MM.1S (cell line): ENCODE measurements at regions not wholly inside any gene's neighbourhood (a gene's known extent, or its start where the extent isn't known, plus 50 kb on each side); places are given as distances from the start of the nearest gene placed in this dataset.

Experiments used
- DNase-seq: peaks from one replicate; pipeline ENCODE4 v3.0.0-alpha.2; 2015
- H2AFZ ChIP-seq: fragments of 300-600 bp; sonication (generic); 2 replicates; pipeline ENCODE4 v1.6.0; 2016; ENCODE audit warnings: antibody characterized with exemption, low read length
- H3F3A ChIP-seq: fragments of 300-600 bp; sonication (generic); 2 replicates; pipeline ENCODE4 v1.6.1; 2016; ENCODE audit warnings: mild to moderate bottlenecking, antibody characterized with exemption, low read length, moderate library complexity, mixed read lengths; ENCODE audit not compliant: insufficient read depth
- H3K27ac ChIP-seq: fragments of 300-600 bp; sonication (generic); 2 replicates; pipeline ENCODE4 v1.5.1; 2016; ENCODE audit warnings: mild to moderate bottlenecking, low read length
- H3K27me3 ChIP-seq: fragments of 300-600 bp; sonication (generic); replicated peaks from 2 replicates; pipeline ENCODE4 v1.6.0; 2016; ENCODE audit warnings: low read length; ENCODE audit not compliant: insufficient read depth
- H3K36me3 ChIP-seq: fragments of 300-600 bp; sonication (generic); replicated peaks from 2 replicates; pipeline ENCODE4 v1.6.1; 2016; ENCODE audit warnings: mild to moderate bottlenecking, low read length, mixed read lengths; ENCODE audit not compliant: insufficient read depth
- H3K4me1 ChIP-seq: fragments of 300-600 bp; sonication (generic); 2 replicates; pipeline ENCODE4 v1.6.1; 2016; ENCODE audit warnings: low read length, mixed read lengths
- H3K4me2 ChIP-seq: fragments of 300-600 bp; sonication (generic); 2 replicates; pipeline ENCODE4 v1.6.0; 2016; ENCODE audit warnings: low read depth, low read length
- H3K4me3 ChIP-seq: fragments of 300-600 bp; sonication (generic); 2 replicates; pipeline ENCODE4 v1.5.1; 2016; ENCODE audit warnings: low read length, mixed read lengths
- H3K79me2 ChIP-seq: fragments of 300-600 bp; sonication (generic); 2 replicates; pipeline ENCODE4 v1.6.1; 2016; ENCODE audit warnings: mixed run types, low read length, mixed read lengths
- H3K9ac ChIP-seq: fragments of 300-600 bp; sonication (generic); 2 replicates; pipeline ENCODE4 v1.6.1; 2016; ENCODE audit warnings: low read length, mixed read lengths
- H3K9me2 ChIP-seq: fragments of 300-600 bp; sonication (generic); replicated peaks from 2 replicates; pipeline ENCODE4 v1.6.1; 2016; ENCODE audit warnings: mild to moderate bottlenecking, low read length, mixed read lengths; ENCODE audit not compliant: insufficient read depth
- H3K9me3 ChIP-seq: fragments of 300-600 bp; sonication (generic); replicated peaks from 2 replicates; pipeline ENCODE4 v1.6.1; 2016; ENCODE audit warnings: mild to moderate bottlenecking, low read length, mixed read lengths; ENCODE audit not compliant: insufficient read depth
- H4K20me1 ChIP-seq: fragments of 300-600 bp; sonication (generic); 2 replicates; pipeline ENCODE4 v1.6.1; 2016; ENCODE audit warnings: mild to moderate bottlenecking, low read length, moderate library complexity, mixed read lengths; ENCODE audit not compliant: insufficient read depth
- EZH2 ChIP-seq: fragments of 300-600 bp; sonication (generic); optimal IDR thresholded peaks from 2 replicates; pipeline ENCODE3; 2017; ENCODE audit warnings: low read depth, mild to moderate bottlenecking, antibody characterized with exemption, low read length, mixed read lengths
- EZH2phosphoT487 ChIP-seq: fragments of 300-600 bp; sonication (generic); IDR thresholded peaks from 2 replicates; pipeline ENCODE4 v1.6.1; 2018; ENCODE audit warnings: antibody characterized with exemption, low read length
- TF ChIP-seq, protein P1 (sequence below): fragments of 300-600 bp; sonication (generic); IDR thresholded peaks from 2 replicates; pipeline ENCODE4 v1.5.1; 2016; ENCODE audit warnings: antibody characterized with exemption, low read length, mixed read lengths

GRCh38 chr3:153976891-153977554 lies 144.2 kb upstream of the ARHGEF26 start:
- Histone ChIP-seq H3K9me2 (no peaks in the 10 kb centered on the region), H4K20me1 (no peaks in the 10 kb centered on the region), H3K9me3 (no peaks in the 10 kb centered on the region), H2AFZ (no peak overlapping the region), H3K9ac (no peak overlapping the region), H3K4me1 (peaks cover 16% of the 10 kb centered on the region; the same call in 1 of the 2 replicates), H3F3A (no peaks in the 10 kb centered on the region), H3K4me3 (no peak overlapping the region), H3K27ac (no peak overlapping the region), H3K36me3 (no peaks in the 10 kb centered on the region), H3K79me2 (no peaks in the 10 kb centered on the region), H3K27me3 (no peaks in the 10 kb centered on the region), H3K4me2 (no peak overlapping the region)
- DNase-seq = no peak
- TF ChIP-seq, protein P1, sequence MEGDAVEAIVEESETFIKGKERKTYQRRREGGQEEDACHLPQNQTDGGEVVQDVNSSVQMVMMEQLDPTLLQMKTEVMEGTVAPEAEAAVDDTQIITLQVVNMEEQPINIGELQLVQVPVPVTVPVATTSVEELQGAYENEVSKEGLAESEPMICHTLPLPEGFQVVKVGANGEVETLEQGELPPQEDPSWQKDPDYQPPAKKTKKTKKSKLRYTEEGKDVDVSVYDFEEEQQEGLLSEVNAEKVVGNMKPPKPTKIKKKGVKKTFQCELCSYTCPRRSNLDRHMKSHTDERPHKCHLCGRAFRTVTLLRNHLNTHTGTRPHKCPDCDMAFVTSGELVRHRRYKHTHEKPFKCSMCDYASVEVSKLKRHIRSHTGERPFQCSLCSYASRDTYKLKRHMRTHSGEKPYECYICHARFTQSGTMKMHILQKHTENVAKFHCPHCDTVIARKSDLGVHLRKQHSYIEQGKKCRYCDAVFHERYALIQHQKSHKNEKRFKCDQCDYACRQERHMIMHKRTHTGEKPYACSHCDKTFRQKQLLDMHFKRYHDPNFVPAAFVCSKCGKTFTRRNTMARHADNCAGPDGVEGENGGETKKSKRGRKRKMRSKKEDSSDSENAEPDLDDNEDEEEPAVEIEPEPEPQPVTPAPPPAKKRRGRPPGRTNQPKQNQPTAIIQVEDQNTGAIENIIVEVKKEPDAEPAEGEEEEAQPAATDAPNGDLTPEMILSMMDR = no peak
- TF ChIP-seq EZH2 (no peak), EZH2phosphoT487 (no peak)

- DNase-seq = no peak
- peaks cover 16% of the 10 kb centered on the region; the same call in 1 of the 2 replicates for H3K4me1 ChIP-seq
- H3K9me3 ChIP-seq = no peaks in the 10 kb centered on the region
- no peaks in the 10 kb centered on the region for H4K20me1 ChIP-seq
- H3K27me3 ChIP-seq = no peaks in the 10 kb centered on the region
- H3F3A ChIP-seq = peaks cover 1% of the 10 kb centered on the region
- H3K79me2 ChIP-seq = no peaks in the 10 kb centered on the region
- H3K9ac ChIP-seq = no peak overlapping the region
- H3K4me3 ChIP-seq = no peak overlapping the region
- no peaks in the 10 kb centered on the region for H3K9me2 ChIP-seq
- no peaks in the 10 kb centered on the region for H3K36me3 ChIP-seq
- no peak overlapping the region for H2AFZ ChIP-seq
- no peak overlapping the region for H3K27ac ChIP-seq
- TF ChIP-seq EZH2phosphoT487 (no peak), EZH2 (no peak)
- TF ChIP-seq, protein P1 = no peak
- no peak overlapping the region for H3K4me2 ChIP-seq
Measured at GRCh38 chr3:153978006-153978405, 143.2 kb upstream of the ARHGEF26 start.

- Histone ChIP-seq H3K27me3 (no peaks in the 10 kb centered on the region), H3K4me2 (no peak overlapping the region), H3K79me2 (no peaks in the 10 kb centered on the region), H3K4me1 (peaks cover 2% of the 10 kb centered on the region; the same call in 1 of the 2 replicates), H3K36me3 (no peaks in the 10 kb centered on the region), H3K9ac (no peak overlapping the region), H3K27ac (no peak overlapping the region), H3K4me3 (no peak overlapping the region), H3K9me3 (no peaks in the 10 kb centered on the region), H3K9me2 (no peaks in the 10 kb centered on the region), H2AFZ (no peak overlapping the region), H3F3A (peaks cover 4% of the 10 kb centered on the region), H4K20me1 (no peaks in the 10 kb centered on the region)
- no peak for DNase-seq
- no peak for TF ChIP-seq EZH2phosphoT487
- TF ChIP-seq, protein P1 = no peak
- no peak for TF ChIP-seq EZH2
Measured at GRCh38 chr3:153979418-153980251, 141.6 kb upstream of the ARHGEF26 start.
